Fibroblast of the aortic adventitia (primary cell): ENCODE measurements at regions not wholly inside any gene's neighbourhood (a gene's known extent, or its start where the extent isn't known, plus 50 kb on each side); places are given as distances from the start of the nearest gene placed in this dataset. TPM values are rescaled to one million over a fixed set of nuclear protein-coding genes. Genes with fewer than 3 reads are reported as not detected.

ENCODE experiments used
- DNase-seq: peaks from one replicate; pipeline ENCODE4 v3.0.0-alpha.2; 2010; ENCODE audit warnings: low read depth
- H3K4me3 ChIP-seq: 2 replicates; pipeline ENCODE4 v1.5.1; 2011; ENCODE audit warnings: low read depth, mild to moderate bottlenecking, control low read depth, low read length, moderate library complexity
- CTCF ChIP-seq: IDR thresholded peaks from 2 replicates; pipeline ENCODE4 v1.5.1; 2011; ENCODE audit warnings: mild to moderate bottlenecking, low read length, control low read depth, inconsistent platforms; ENCODE audit not compliant: insufficient read depth
- small RNA-seq: library from RNA; depleted of rRNA; stranded (forward); fragments of <200 nt; gene quantifications from one replicate; pipeline ENCODE3, GENCODE V24; 2012

- no peak overlapping the region for H3K4me3 ChIP-seq
- no peak for TF ChIP-seq CTCF
- no peak for DNase-seq
Measured at GRCh38 chr6:148285205-148285604, 57.4 kb upstream of the SASH1 start.

GRCh38 chr6:148286563-148286962 is 56.1 kb upstream of the SASH1 start:
- TF ChIP-seq CTCF, result no peak
- no peak overlapping the region for H3K4me3 ChIP-seq
- no peak for DNase-seq

- no peak for TF ChIP-seq CTCF
- no peak overlapping the region for H3K4me3 ChIP-seq
- no peak for DNase-seq
Measured at GRCh38 chr6:148287623-148288333, 54.9 kb upstream of the SASH1 start.

GRCh38 chr6:148288541-148288940 is 54.1 kb upstream of the SASH1 start:
- H3K4me3 ChIP-seq, result no peak overlapping the region
- DNase-seq, result no peak
- TF ChIP-seq CTCF, result no peak

DNA sequence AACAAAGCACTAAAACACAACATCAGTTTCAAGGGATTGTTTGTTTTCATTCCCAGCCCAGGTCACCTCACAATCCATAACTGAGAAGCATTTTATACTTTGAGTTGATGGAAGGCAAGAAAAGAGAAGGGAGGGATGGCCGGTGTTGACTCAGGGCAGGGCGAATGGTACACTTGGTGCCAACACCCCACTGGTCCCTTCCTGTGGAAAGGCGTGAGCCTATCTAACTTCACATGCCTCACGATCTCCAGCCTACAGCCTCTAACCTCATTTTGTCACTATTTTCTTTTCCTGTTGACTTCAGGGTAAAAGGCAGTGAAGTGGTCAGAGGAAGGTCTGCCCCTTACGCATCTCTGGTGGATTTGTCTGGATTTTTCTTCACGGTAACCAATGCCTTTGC is 53.5 kb upstream of the SASH1 start:
- no peak overlapping the region for H3K4me3 ChIP-seq
- DNase-seq, result no peak
- no peak for TF ChIP-seq CTCF

- no peak for TF ChIP-seq CTCF
- H3K4me3 ChIP-seq, result no peak overlapping the region
- DNase-seq, result peak; percentile 47
Measured at GRCh38 chr6:148291876-148292275, 50.8 kb upstream of the SASH1 start.

Small RNAs in the stretch of these regions (small RNA-seq; reads per million reads assigned to genes)
- gene RNU6-1222P, result not detected
